ENCODE measurements at regions not wholly inside any gene's neighbourhood (a gene's known extent, or its start where the extent isn't known, plus 50 kb on each side); places are given as distances from the start of the nearest gene placed in this dataset.

DNA sequence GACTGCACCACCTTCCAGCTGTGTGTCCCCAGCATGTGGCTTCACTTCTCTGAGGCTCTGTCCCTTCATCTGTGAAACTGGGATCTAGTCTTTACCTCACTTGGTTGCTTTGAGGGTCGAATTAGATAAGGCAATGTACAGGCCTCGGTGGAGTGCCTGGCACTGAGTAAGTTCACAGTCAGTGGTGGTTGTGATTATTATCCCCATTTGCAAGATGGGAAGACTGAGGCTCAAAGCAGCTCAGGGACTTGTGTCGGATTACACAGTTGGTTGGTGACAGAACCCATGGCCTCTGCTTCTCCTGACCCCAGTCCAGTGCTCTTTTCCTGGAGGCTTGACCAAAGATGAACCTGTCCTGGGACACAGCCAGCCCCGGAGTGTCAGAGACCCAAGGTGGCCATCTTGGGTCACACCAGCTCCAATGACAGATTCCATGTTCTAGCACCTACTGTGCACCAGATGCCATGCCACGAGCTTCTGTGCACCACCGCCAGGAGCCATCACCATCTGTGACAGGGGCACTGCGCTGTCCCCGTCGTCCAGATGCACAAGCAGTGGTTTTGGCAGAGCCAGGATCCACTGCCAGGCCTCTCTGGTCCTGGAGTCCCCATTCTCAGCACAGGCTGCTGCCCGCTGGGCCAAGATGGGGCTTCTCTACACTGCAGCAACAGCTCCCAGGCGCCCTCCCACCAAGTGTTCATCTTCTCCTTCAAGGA is 60.5 kb downstream of the IGLL1 start:
- no peak overlapping the region for H2BK120ac ChIP-seq (ENCODE audit: low read depth, low read length, poor library complexity, severe bottlenecking)
- no peak overlapping the region for H3K4me3 Mint-ChIP-seq
- H3K23ac ChIP-seq (ENCODE audit: insufficient read length, low read depth, low read length) = no peak overlapping the region
- H3K23me2 ChIP-seq (ENCODE audit: insufficient read length, low read depth, low read length, poor library complexity, severe bottlenecking) = no peaks in the 10 kb centered on the region
- no peak overlapping the region for H4K8ac ChIP-seq (replicated peaks; ENCODE audit: insufficient read length, low read depth, low read length)
- H3K18ac ChIP-seq (ENCODE audit: insufficient read length, low read depth, low read length) = no peak overlapping the region
- H4K91ac ChIP-seq (ENCODE audit: insufficient read length, low read depth, low read length) = no peak overlapping the region
- peaks cover 0 to 2% (median 0%) of the 10 kb centered on the region in 3 experiments; a peak in 1 of 7 replicates for H3K36me3 Mint-ChIP-seq (ENCODE audit: insufficient read depth in 1 of 3, low read depth in 3 of 3)
- H2AK5ac ChIP-seq (ENCODE audit: insufficient read length, low read length) = no peak overlapping the region
- WGBS (ENCODE audit: extremely low coverage, insufficient read length, low lambda C conversion rate) = no CpG with 5 or more reads among the region's 11 CpGs
- TF ChIP-seq, protein P1, sequence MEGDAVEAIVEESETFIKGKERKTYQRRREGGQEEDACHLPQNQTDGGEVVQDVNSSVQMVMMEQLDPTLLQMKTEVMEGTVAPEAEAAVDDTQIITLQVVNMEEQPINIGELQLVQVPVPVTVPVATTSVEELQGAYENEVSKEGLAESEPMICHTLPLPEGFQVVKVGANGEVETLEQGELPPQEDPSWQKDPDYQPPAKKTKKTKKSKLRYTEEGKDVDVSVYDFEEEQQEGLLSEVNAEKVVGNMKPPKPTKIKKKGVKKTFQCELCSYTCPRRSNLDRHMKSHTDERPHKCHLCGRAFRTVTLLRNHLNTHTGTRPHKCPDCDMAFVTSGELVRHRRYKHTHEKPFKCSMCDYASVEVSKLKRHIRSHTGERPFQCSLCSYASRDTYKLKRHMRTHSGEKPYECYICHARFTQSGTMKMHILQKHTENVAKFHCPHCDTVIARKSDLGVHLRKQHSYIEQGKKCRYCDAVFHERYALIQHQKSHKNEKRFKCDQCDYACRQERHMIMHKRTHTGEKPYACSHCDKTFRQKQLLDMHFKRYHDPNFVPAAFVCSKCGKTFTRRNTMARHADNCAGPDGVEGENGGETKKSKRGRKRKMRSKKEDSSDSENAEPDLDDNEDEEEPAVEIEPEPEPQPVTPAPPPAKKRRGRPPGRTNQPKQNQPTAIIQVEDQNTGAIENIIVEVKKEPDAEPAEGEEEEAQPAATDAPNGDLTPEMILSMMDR (conservative IDR thresholded peaks at IDR 0.05) = no peak
- H3K4me2 ChIP-seq (ENCODE audit: insufficient read depth, insufficient read length, low read length) = no peak overlapping the region
- H3K4me1 ChIP-seq (ENCODE audit: insufficient read depth, low read length) = no peaks in the 10 kb centered on the region
- no peak overlapping the region for H3T11ph ChIP-seq (ENCODE audit: low read length)
- peaks cover 3% of the 10 kb centered on the region; the same call in 1 of the 2 replicates for H3K27me3 ChIP-seq (ENCODE audit: insufficient read depth, low read length)
- no peak overlapping the region for H3K9ac ChIP-seq (ENCODE audit: extremely low read depth, insufficient read length, low read length)
- H4K5ac ChIP-seq (ENCODE audit: insufficient read length, low read depth, low read length) = no peak overlapping the region
- H2BK12ac ChIP-seq (ENCODE audit: insufficient read length, low read depth, low read length) = no peak overlapping the region
- no peak overlapping the region for H2BK20ac ChIP-seq (ENCODE audit: low read depth, low read length, poor library complexity, severe bottlenecking)
- no peak overlapping the region for H2BK5ac ChIP-seq (ENCODE audit: insufficient read length, low read length)
- H3K56ac ChIP-seq (ENCODE audit: insufficient read length, low read depth, low read length) = no peak overlapping the region
- no peaks in the 10 kb centered on the region for H3K79me2 ChIP-seq (ENCODE audit: insufficient read depth, low read length)
- no peaks in the 10 kb centered on the region for H3K9me3 ChIP-seq (ENCODE audit: control insufficient read depth, low read depth, low read length)
- H3K4ac ChIP-seq (ENCODE audit: low read depth, low read length) = no peak overlapping the region
- H2AFZ ChIP-seq (ENCODE audit: low read length) = no peak overlapping the region
- H4K20me1 ChIP-seq (ENCODE audit: control insufficient read depth, insufficient read depth, insufficient read length) = no peaks in the 10 kb centered on the region
- no peak overlapping the region for H3K27ac Mint-ChIP-seq
- no peak overlapping the region for H2BK15ac ChIP-seq (ENCODE audit: low read depth, low read length)
- peaks cover 14 to 27% of the 10 kb centered on the region in 2 experiments for H3K4me1 Mint-ChIP-seq
- H3K27me3 Mint-ChIP-seq (ENCODE audit: low read depth) = peaks cover 84% of the 10 kb centered on the region
- no peaks in the 10 kb centered on the region; a peak in 1 of 5 replicates for H3K9me3 Mint-ChIP-seq
- no peaks in the 10 kb centered on the region for H3K79me1 ChIP-seq (ENCODE audit: insufficient read depth, low read depth, low read length, poor library complexity, severe bottlenecking)
- H3K27ac ChIP-seq (ENCODE audit: insufficient read length, low read depth, low read length) = no peak overlapping the region
- no peak overlapping the region; the same call in 1 of the 2 replicates for H3K14ac ChIP-seq (ENCODE audit: insufficient read depth, low read length)
- no peak for DNase-seq

All from H9 (cell line).